ENCODE measurements at regions not wholly inside any gene's neighbourhood (a gene's known extent, or its start where the extent isn't known, plus 50 kb on each side); places are given as distances from the start of the nearest gene placed in this dataset.

GRCh38 chr18:28422577-28422976 lies 245.6 kb upstream of the CDH2 start:
- TF ChIP-seq CTCF (IDR thresholded peaks at IDR 0.05) (no peak), EZH2 (IDR thresholded peaks at IDR 0.05) (no peak)
